Osteocyte (in vitro differentiated cells): ENCODE measurements at regions not wholly inside any gene's neighbourhood (a gene's known extent, or its start where the extent isn't known, plus 50 kb on each side); places are given as distances from the start of the nearest gene placed in this dataset.

Source experiments
- DNase-seq: peaks from one replicate; pipeline ENCODE4 v3.0.0; 2021; ENCODE audit warnings: mixed read lengths; ENCODE audit not compliant: unreplicated experiment; ENCODE audit errors: extremely low spot score
- H3K27ac Mint-ChIP-seq: one replicate; pipeline ENCODE4 v1.8.0; 2021; ENCODE audit warnings: mild to moderate bottlenecking, mixed read lengths; ENCODE audit not compliant: unreplicated experiment
- H3K27me3 Mint-ChIP-seq: one replicate; pipeline ENCODE4 v1.8.0; 2021; ENCODE audit warnings: mixed read lengths; ENCODE audit not compliant: unreplicated experiment
- H3K36me3 Mint-ChIP-seq: one replicate; pipeline ENCODE4 v1.8.0; 2021; ENCODE audit warnings: mixed read lengths; ENCODE audit not compliant: unreplicated experiment
- H3K4me1 Mint-ChIP-seq: one replicate; pipeline ENCODE4 v1.8.0; 2021; ENCODE audit warnings: mixed read lengths; ENCODE audit not compliant: unreplicated experiment
- H3K4me3 Mint-ChIP-seq: one replicate; pipeline ENCODE4 v1.8.0; 2021; ENCODE audit warnings: mild to moderate bottlenecking, moderate library complexity, mixed read lengths; ENCODE audit not compliant: unreplicated experiment
- H3K9me3 Mint-ChIP-seq: one replicate; pipeline ENCODE4 v1.8.0; 2021; ENCODE audit warnings: mixed read lengths; ENCODE audit not compliant: unreplicated experiment
- CTCF ChIP-seq: fragments of 200-600 bp; sonication (generic); IDR thresholded peaks from 2 replicates; pipeline ENCODE4 v1.5.0; 2021; ENCODE audit warnings: antibody characterized with exemption, mild to moderate bottlenecking, moderate library complexity

DNA sequence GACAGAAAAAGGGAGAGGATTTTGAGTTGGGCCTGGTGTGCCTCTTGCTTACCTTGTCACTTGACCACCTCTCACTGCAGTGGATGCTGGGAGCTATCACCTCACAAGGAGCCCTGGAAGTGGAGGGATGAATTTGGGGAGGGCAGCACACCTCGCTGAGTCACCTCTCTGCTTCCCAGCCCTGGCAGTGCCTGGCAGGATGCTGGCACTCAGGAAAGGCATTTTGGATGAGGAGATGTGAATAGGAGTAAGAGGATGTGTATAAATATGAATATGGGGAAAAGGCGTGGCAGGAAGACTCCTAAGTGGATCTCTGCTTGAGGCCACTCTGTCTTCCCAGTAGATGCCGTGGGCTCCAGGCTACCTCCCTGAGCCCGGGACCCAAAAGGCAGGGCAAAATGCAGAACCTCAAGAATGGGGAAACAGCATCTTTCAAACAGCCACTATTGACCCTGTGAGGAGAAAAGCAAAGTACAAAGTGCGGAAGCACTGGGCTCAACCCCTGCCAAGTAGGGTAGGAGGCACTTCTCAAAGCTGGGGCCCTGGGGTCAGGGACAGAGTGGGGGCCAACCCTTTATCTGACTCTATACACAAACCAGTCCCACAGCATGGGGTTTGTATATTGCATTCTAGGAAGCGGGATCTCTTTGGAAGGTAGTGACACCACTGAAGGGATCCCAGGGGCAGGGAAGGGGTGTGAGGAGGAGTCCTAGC lies 164.5 kb upstream of the GLI2 start:
- peaks cover 35% of the 10 kb centered on the region for H3K27me3 Mint-ChIP-seq
- no peak for TF ChIP-seq CTCF
- no peaks in the 10 kb centered on the region for H3K36me3 Mint-ChIP-seq
- H3K9me3 Mint-ChIP-seq, result no peaks in the 10 kb centered on the region
- no peak overlapping the region for H3K4me3 Mint-ChIP-seq
- H3K4me1 Mint-ChIP-seq, result peaks cover 17% of the 10 kb centered on the region
- DNase-seq, result no peak
- no peak overlapping the region for H3K27ac Mint-ChIP-seq

GRCh38 chr2:120572226-120572625 lies 163.4 kb upstream of the GLI2 start:
- Mint-ChIP-seq H3K27ac (no peak overlapping the region), H3K9me3 (no peaks in the 10 kb centered on the region), H3K4me1 (peaks cover 17% of the 10 kb centered on the region), H3K36me3 (no peaks in the 10 kb centered on the region), H3K4me3 (no peak overlapping the region), H3K27me3 (peaks cover 31% of the 10 kb centered on the region)
- TF ChIP-seq CTCF, result no peak
- DNase-seq, result no peak

DNA sequence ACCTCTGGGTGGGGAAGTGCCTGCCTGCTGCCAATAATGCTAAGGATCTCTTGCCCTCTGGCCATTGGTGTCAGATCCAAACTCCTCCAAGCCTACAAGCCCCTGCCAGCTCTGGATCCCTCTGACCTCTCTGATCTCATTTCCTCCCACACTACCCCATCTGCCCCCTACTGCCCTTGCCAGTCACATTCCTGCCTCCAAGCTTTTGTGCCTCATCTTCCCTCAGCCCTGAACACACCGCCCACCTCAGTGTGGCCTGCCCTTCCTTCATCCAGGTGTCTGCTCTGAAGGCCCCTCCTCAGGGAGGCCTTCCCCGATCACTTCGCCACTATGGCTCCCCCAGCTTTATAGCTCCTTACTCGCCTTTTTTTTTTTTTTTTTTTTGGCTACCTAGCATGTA lies 161.0 kb upstream of the GLI2 start:
- DNase-seq, result no peak
- Mint-ChIP-seq H3K4me3 (no peak overlapping the region), H3K9me3 (no peaks in the 10 kb centered on the region), H3K27ac (no peak overlapping the region), H3K36me3 (no peaks in the 10 kb centered on the region), H3K4me1 (peaks cover 3% of the 10 kb centered on the region), H3K27me3 (peaks cover 49% of the 10 kb centered on the region)
- no peak for TF ChIP-seq CTCF

DNA sequence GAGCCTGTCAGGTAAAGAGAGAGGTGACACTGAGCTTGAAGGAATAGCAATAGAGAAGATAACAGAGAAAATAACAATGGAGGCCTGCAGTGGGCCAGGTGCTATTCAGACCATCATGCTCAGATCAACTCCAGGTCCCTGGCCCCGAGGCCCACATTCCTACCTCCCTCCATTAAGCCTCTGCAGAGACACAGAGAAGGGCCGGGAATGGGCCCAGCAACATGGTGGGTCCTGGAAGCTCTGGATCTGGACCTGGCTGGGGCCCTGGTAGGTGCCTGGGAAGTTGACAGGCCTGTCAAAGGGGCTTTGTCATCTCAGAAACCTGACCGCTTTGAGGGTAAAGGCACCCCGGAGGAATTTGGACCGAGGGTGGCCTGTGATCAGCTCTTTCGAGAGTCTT lies 159.7 kb upstream of the GLI2 start:
- no peaks in the 10 kb centered on the region for H3K4me1 Mint-ChIP-seq
- TF ChIP-seq CTCF, result no peak
- no peak overlapping the region for H3K27ac Mint-ChIP-seq
- peaks cover 58% of the 10 kb centered on the region for H3K27me3 Mint-ChIP-seq
- H3K4me3 Mint-ChIP-seq, result no peak overlapping the region
- DNase-seq, result no peak
- no peaks in the 10 kb centered on the region for H3K9me3 Mint-ChIP-seq
- H3K36me3 Mint-ChIP-seq, result no peaks in the 10 kb centered on the region

- Mint-ChIP-seq H3K27me3 (peaks cover 64% of the 10 kb centered on the region), H3K4me1 (no peaks in the 10 kb centered on the region), H3K4me3 (no peak overlapping the region), H3K27ac (no peak overlapping the region), H3K36me3 (no peaks in the 10 kb centered on the region), H3K9me3 (no peaks in the 10 kb centered on the region)
- DNase-seq, result no peak
- no peak for TF ChIP-seq CTCF
Observed at GRCh38 chr2:120576509-120577474, 158.9 kb upstream of the GLI2 start.
